ENCODE measurements at regions not wholly inside any gene's neighbourhood (a gene's known extent, or its start where the extent isn't known, plus 50 kb on each side); places are given as distances from the start of the nearest gene placed in this dataset.

- WGBS (ENCODE audit: insufficient coverage): 83% methylated on average over 16 of the region's 16 CpGs
- intact Hi-C loops (cut with micrococcal nuclease): no loop called here
Measured at GRCh38 chr6:170063851-170064602, 226.9 kb downstream of the DLL1 start.

GRCh38 chr6:170063431-170063830 is 227.4 kb downstream of the DLL1 start:
- Mint-ChIP-seq H3K4me3 (no peak overlapping the region), H3K9me3 (no peaks in the 10 kb centered on the region), H3K27me3 (ENCODE audit: low read depth in 2 of 2) (peaks cover 0 to 15% of the 10 kb centered on the region in 2 donors), H3K27ac (no peak overlapping the region), H3K4me1 (no peaks in the 10 kb centered on the region), H3K36me3 (no peaks in the 10 kb centered on the region)
- intact Hi-C loops (cut with micrococcal nuclease): no loop called here
- 82% methylated on average over 16 of the region's 16 CpGs for WGBS (ENCODE audit: insufficient coverage)
- H3K4me3 ChIP-seq (ENCODE audit: low read length): no peak overlapping the region
- H3K27me3 ChIP-seq (ENCODE audit: control insufficient read depth, insufficient read depth, low read length): no peaks in the 10 kb centered on the region
- ATAC-seq: no peak
- H3K4me1 ChIP-seq (ENCODE audit: control insufficient read depth, insufficient read depth, low read length): no peaks in the 10 kb centered on the region
- H3K27ac ChIP-seq (ENCODE audit: low read length): no peak overlapping the region
- peak in 1 of 2 donors; percentile 11 for DNase-seq
- H3K36me3 ChIP-seq (ENCODE audit: control insufficient read depth, insufficient read depth, low read length): no peaks in the 10 kb centered on the region
- no peaks in the 10 kb centered on the region for H3K9me3 ChIP-seq (ENCODE audit: control insufficient read depth, insufficient read depth, low read length)
- TF ChIP-seq CTCF (IDR thresholded peaks at IDR 0.05): no peak

More at GRCh38 chr6:170063851-170064602, 226.9 kb downstream of the DLL1 start:
- Mint-ChIP-seq H3K4me3 (no peak overlapping the region), H3K9me3 (no peaks in the 10 kb centered on the region), H3K27ac (no peak overlapping the region), H3K27me3 (ENCODE audit: low read depth in 2 of 2) (peaks cover 0 to 15% of the 10 kb centered on the region in 2 donors), H3K36me3 (peaks cover 1% of the 10 kb centered on the region), H3K4me1 (no peaks in the 10 kb centered on the region)
- Histone ChIP-seq H3K4me3 (ENCODE audit: low read length) (no peak overlapping the region), H3K4me1 (ENCODE audit: control insufficient read depth, insufficient read depth, low read length) (no peaks in the 10 kb centered on the region), H3K36me3 (ENCODE audit: control insufficient read depth, insufficient read depth, low read length) (no peaks in the 10 kb centered on the region), H3K27me3 (ENCODE audit: control insufficient read depth, insufficient read depth, low read length) (no peaks in the 10 kb centered on the region), H3K9me3 (ENCODE audit: control insufficient read depth, insufficient read depth, low read length) (peaks cover 3% of the 10 kb centered on the region), H3K27ac (ENCODE audit: low read length) (no peak overlapping the region)
- peak in 1 of 2 donors; percentile 5 for DNase-seq
- no peak for TF ChIP-seq CTCF (IDR thresholded peaks at IDR 0.05)
- no peak for ATAC-seq

GRCh38 chr6:170062915-170063241 is 228.0 kb downstream of the DLL1 start:
- Mint-ChIP-seq H3K36me3 (no peaks in the 10 kb centered on the region), H3K4me1 (no peaks in the 10 kb centered on the region), H3K27ac (no peak overlapping the region), H3K4me3 (no peak overlapping the region), H3K27me3 (ENCODE audit: low read depth in 2 of 2) (peaks cover 3 to 15% of the 10 kb centered on the region in 2 donors), H3K9me3 (no peaks in the 10 kb centered on the region)
- Histone ChIP-seq H3K4me1 (ENCODE audit: control insufficient read depth, insufficient read depth, low read length) (no peaks in the 10 kb centered on the region), H3K4me3 (ENCODE audit: low read length) (no peak overlapping the region), H3K9me3 (ENCODE audit: control insufficient read depth, insufficient read depth, low read length) (no peaks in the 10 kb centered on the region), H3K27ac (ENCODE audit: low read length) (no peak overlapping the region), H3K27me3 (ENCODE audit: control insufficient read depth, insufficient read depth, low read length) (no peaks in the 10 kb centered on the region), H3K36me3 (ENCODE audit: control insufficient read depth, insufficient read depth, low read length) (no peaks in the 10 kb centered on the region)
- ATAC-seq (no peak), DNase-seq (no peak)
- TF ChIP-seq CTCF (IDR thresholded peaks at IDR 0.05): no peak
- 94% methylated on average over 12 of the region's 12 CpGs for WGBS (ENCODE audit: insufficient coverage)
- intact Hi-C loops (cut with micrococcal nuclease): no loop called here

Data from natural killer cell (primary cell).